HG03520 (cell line): ENCODE measurements at regions not wholly inside any gene's neighbourhood (a gene's known extent, or its start where the extent isn't known, plus 50 kb on each side); places are given as distances from the start of the nearest gene placed in this dataset.

ENCODE experiments used
- ATAC-seq: cut with Tn5 transposase; IDR thresholded peaks from one replicate; pipeline ENCODE4 v1.9.1; 2021; ENCODE audit warnings: mild to moderate bottlenecking, moderate library complexity; ENCODE audit not compliant: unreplicated experiment

- ATAC-seq, result no peak
Measured at GRCh38 chr2:8198766-8199382, 483.0 kb upstream of the ID2 start.

- ATAC-seq, result peak; percentile 84
Measured at GRCh38 chr2:8202132-8202531, 479.7 kb upstream of the ID2 start.

GRCh38 chr2:8203364-8203763 is 478.5 kb upstream of the ID2 start:
- no peak for ATAC-seq

GRCh38 chr2:8204711-8205110 is 477.1 kb upstream of the ID2 start:
- no peak for ATAC-seq

- ATAC-seq, result no peak
Measured at GRCh38 chr2:8209494-8209893, 472.4 kb upstream of the ID2 start.

- no peak for ATAC-seq
Measured at GRCh38 chr2:8211384-8211783, 470.5 kb upstream of the ID2 start.

GRCh38 chr2:8212239-8212638 is 469.6 kb upstream of the ID2 start:
- no peak for ATAC-seq

GRCh38 chr2:8214036-8214615 is 467.7 kb upstream of the ID2 start:
- no peak for ATAC-seq

GRCh38 chr2:8215159-8215863 is 466.5 kb upstream of the ID2 start:
- ATAC-seq, result no peak

GRCh38 chr2:8215982-8216381 is 465.9 kb upstream of the ID2 start:
- ATAC-seq, result no peak

GRCh38 chr2:8216397-8216796 is 465.5 kb upstream of the ID2 start:
- no peak for ATAC-seq

GRCh38 chr2:8217468-8218030 is 464.3 kb upstream of the ID2 start:
- ATAC-seq, result no peak

GRCh38 chr2:8219096-8219495 is 462.8 kb upstream of the ID2 start:
- ATAC-seq, result no peak

GRCh38 chr2:8219631-8220355 is 462.1 kb upstream of the ID2 start:
- no peak for ATAC-seq

GRCh38 chr2:8222979-8223694 is 458.7 kb upstream of the ID2 start:
- ATAC-seq, result no peak

GRCh38 chr2:8223695-8224346 is 458.0 kb upstream of the ID2 start:
- ATAC-seq, result no peak

- no peak for ATAC-seq
Measured at GRCh38 chr2:8224347-8225190, 457.3 kb upstream of the ID2 start.

- no peak for ATAC-seq
Measured at GRCh38 chr2:8225266-8225665, 456.6 kb upstream of the ID2 start.

- ATAC-seq, result no peak
Measured at GRCh38 chr2:8225798-8226197, 456.1 kb upstream of the ID2 start.
